Calu3 (cell line): ENCODE measurements at regions not wholly inside any gene's neighbourhood (a gene's known extent, or its start where the extent isn't known, plus 50 kb on each side); places are given as distances from the start of the nearest gene placed in this dataset.

ENCODE experiments used
- BruUV-seq: library from RNA; stranded (reverse); fragments of 400-500 nt; replicated peaks from 2 replicates; lab custom pipeline; 2021; lab: Mats Ljungman, UMichigan
- CTCF ChIA-PET: fragments of 300-600 bp; sonication (Branson Sonifier 250); formaldehyde crosslinking; loops from one replicate; lab custom pipeline; 2022; ENCODE audit warnings: antibody characterized with exemption; lab: Charles Lee
- DNase-seq: peaks from one replicate; pipeline ENCODE4 v3.0.0; 2022
- H3K27ac Mint-ChIP-seq: one replicate; pipeline ENCODE4 v1.8.0; 2022; ENCODE audit warnings: mixed read lengths; ENCODE audit not compliant: unreplicated experiment
- H3K27me3 Mint-ChIP-seq: one replicate; pipeline ENCODE4 v1.8.0; 2022; ENCODE audit warnings: mixed read lengths; ENCODE audit not compliant: unreplicated experiment
- H3K36me3 Mint-ChIP-seq: one replicate; pipeline ENCODE4 v1.8.0; 2022; ENCODE audit warnings: mild to moderate bottlenecking, moderate library complexity, mixed read lengths; ENCODE audit not compliant: insufficient read depth, unreplicated experiment
- H3K4me1 Mint-ChIP-seq: one replicate; pipeline ENCODE4 v1.8.0; 2022; ENCODE audit warnings: mild to moderate bottlenecking, low read depth, mixed read lengths; ENCODE audit not compliant: unreplicated experiment
- H3K4me3 Mint-ChIP-seq: one replicate; pipeline ENCODE4 v1.8.0; 2022; ENCODE audit warnings: mild to moderate bottlenecking, low read depth, moderate library complexity, mixed read lengths; ENCODE audit not compliant: unreplicated experiment
- H3K9me3 Mint-ChIP-seq: one replicate; pipeline ENCODE4 v1.8.0; 2022; ENCODE audit warnings: low read depth, mixed read lengths; ENCODE audit not compliant: unreplicated experiment
- intact Hi-C: fragments of 100-400 bp; cut with micrococcal nuclease; formaldehyde crosslinking; loops from one replicate; pipeline ENCODE4 v1.10.0; 2022; ENCODE audit not compliant: unreplicated experiment
- TF ChIP-seq, protein P1 (sequence below): fragments of 200-600 bp; IDR thresholded peaks from one replicate; pipeline ENCODE4 v1.8.0; 2022; ENCODE audit warnings: antibody characterized with exemption; ENCODE audit not compliant: unreplicated experiment

DNA sequence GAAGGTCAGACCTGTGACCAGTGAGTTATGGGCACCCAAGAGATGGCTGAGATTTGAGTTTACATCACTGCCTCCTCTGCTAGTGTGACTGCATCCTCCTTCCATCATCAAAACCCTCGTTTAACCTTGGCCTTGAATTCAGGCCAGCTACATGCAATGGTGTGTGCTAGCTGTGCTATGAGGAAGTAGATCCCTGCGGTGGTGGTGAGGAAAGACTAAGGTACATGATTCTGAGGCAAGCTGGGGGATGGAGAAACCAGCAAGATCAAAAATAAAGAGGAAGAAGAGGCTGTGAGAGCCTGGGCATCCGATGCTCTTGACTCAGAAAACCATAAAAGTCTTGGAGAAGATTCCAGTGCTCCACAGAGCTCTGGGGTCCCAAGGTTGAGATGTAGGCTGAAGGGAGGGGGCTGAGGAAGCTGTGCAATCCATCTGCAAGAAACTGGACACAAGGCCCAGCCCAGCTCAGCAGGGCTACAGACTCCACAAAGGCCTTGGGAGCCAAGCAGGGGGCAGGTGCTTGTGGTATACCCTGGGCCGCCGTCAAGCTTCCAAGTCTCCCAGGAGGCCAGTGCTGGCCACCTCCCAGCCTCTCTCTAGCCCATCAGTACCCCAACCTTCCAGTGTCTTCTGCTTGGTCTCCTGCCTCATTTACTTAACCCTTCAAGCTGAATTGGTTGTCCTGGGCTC is 774.8 kb downstream of the VRK1 start:
- no TSS peak for BruUV-seq

DNA sequence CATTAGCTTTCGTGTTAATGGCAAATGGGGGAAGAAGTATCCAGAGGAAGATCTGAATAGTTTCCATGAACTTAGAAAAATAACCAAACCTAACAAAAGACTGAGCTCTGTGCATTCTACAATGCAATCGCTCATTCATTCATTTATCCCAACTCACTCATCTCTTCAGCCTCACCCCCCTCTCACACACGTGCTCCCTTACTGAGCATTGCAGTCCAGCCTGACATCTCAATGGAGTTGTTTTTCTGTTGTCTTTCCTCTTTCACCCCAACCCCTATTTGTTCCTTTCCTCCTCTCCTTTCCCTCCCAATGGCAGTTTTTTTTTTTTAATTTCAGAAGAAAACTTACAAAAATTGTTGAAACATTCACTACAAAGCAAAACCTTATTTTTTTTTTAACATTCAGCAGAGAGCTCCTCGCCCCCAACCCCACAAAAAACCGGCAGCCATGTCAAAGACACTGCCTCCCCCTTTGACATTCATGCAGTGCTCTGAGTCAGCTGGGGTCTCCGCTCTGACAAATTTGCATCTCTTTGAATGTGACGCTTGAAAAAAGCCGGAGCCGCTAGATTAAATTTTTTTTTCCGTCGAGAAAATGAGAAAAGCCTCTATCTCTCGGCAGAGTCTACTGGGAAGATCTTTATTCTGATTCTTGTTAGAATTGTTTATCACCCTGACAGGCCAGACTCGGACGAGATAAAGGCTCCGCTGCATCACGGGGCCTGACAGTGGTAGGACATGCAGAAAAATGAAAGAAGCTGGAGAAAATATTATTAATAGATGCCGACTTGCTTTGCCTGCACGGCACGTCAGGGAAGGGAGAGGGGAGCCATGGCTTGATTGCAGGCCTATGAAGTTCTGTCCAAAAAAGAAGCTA is 775.6 kb downstream of the VRK1 start:
- no peaks in the 10 kb centered on the region for H3K36me3 Mint-ChIP-seq
- CTCF ChIA-PET, result no interaction called here

More for the DNA sequence above, 774.8 kb downstream of the VRK1 start:
- Mint-ChIP-seq H3K27ac (no peak overlapping the region), H3K4me1 (no peaks in the 10 kb centered on the region), H3K27me3 (no peaks in the 10 kb centered on the region), H3K36me3 (no peaks in the 10 kb centered on the region), H3K9me3 (peaks cover 13% of the 10 kb centered on the region), H3K4me3 (no peak overlapping the region)
- TF ChIP-seq, protein P1, sequence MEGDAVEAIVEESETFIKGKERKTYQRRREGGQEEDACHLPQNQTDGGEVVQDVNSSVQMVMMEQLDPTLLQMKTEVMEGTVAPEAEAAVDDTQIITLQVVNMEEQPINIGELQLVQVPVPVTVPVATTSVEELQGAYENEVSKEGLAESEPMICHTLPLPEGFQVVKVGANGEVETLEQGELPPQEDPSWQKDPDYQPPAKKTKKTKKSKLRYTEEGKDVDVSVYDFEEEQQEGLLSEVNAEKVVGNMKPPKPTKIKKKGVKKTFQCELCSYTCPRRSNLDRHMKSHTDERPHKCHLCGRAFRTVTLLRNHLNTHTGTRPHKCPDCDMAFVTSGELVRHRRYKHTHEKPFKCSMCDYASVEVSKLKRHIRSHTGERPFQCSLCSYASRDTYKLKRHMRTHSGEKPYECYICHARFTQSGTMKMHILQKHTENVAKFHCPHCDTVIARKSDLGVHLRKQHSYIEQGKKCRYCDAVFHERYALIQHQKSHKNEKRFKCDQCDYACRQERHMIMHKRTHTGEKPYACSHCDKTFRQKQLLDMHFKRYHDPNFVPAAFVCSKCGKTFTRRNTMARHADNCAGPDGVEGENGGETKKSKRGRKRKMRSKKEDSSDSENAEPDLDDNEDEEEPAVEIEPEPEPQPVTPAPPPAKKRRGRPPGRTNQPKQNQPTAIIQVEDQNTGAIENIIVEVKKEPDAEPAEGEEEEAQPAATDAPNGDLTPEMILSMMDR, result no peak
- intact Hi-C loops, result no loop called here
- CTCF ChIA-PET, result no interaction called here
- no peak for DNase-seq

DNA sequence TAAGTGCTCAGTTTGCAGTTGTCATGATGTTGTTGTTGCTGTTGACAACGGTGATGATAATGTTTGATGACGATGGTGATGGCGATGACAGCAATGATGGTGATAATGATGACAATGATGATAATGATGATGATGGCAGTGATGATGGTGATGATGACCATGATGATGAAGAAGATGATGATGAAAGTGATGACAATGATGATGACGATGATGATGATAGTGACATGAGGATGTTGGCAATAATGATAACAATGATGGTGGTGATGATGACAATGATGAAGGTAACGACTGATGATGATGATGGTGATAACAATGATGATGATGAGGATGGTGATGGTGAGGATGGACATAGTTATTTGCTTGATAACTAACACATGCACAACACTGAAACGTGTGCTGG is 778.5 kb downstream of the VRK1 start:
- H3K9me3 Mint-ChIP-seq, result peaks cover 21% of the 10 kb centered on the region
- CTCF ChIA-PET, result no interaction called here
- no peak for DNase-seq
- TF ChIP-seq, protein P1, result no peak
- intact Hi-C loops, result no loop called here
- no peaks in the 10 kb centered on the region for H3K27me3 Mint-ChIP-seq
- no peaks in the 10 kb centered on the region for H3K4me1 Mint-ChIP-seq
- H3K4me3 Mint-ChIP-seq, result no peak overlapping the region
- no peaks in the 10 kb centered on the region for H3K36me3 Mint-ChIP-seq
- no peak overlapping the region for H3K27ac Mint-ChIP-seq
- no TSS peak for BruUV-seq

More for the DNA sequence above, 775.6 kb downstream of the VRK1 start:
- DNase-seq, result no peak
- no peak overlapping the region for H3K27ac Mint-ChIP-seq
- H3K4me3 Mint-ChIP-seq, result no peak overlapping the region
- H3K9me3 Mint-ChIP-seq, result peaks cover 13% of the 10 kb centered on the region
- no peaks in the 10 kb centered on the region for H3K4me1 Mint-ChIP-seq
- no TSS peak for BruUV-seq
- no peaks in the 10 kb centered on the region for H3K27me3 Mint-ChIP-seq
- intact Hi-C loops, result no loop called here
- TF ChIP-seq, protein P1, result no peak

DNA sequence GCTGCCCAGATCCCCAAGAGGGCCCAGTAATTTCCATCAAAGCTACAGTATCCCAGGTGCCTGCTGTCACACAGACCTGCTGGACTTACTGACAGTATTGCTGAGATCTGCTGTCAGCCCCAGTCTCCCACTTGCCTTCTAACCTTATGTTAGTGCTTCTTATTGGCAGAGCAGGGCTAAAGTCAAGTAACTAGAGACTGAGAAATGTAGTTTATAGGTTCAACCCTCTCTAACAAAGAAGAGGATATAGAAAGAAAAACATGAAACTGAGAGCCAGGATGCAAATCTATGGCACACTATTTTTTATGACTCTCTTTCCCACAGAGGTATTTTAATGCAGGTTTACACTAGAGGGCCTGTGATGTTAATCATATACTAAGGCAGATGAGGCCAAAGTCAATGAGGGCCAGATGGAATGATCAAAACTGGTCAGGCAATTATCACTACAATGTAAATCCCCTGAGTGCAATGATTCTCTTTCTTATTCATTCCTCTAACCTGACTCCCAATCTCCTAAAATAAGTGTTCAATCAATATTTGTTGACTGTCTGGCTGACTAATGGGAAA is 781.9 kb downstream of the VRK1 start:
- DNase-seq, result no peak
- BruUV-seq, result no TSS peak
- peaks cover 16% of the 10 kb centered on the region for H3K9me3 Mint-ChIP-seq
- no peaks in the 10 kb centered on the region for H3K27me3 Mint-ChIP-seq
- no peaks in the 10 kb centered on the region for H3K4me1 Mint-ChIP-seq
- H3K27ac Mint-ChIP-seq, result no peak overlapping the region
- TF ChIP-seq, protein P1, result no peak
- no peaks in the 10 kb centered on the region for H3K36me3 Mint-ChIP-seq
- no peak overlapping the region for H3K4me3 Mint-ChIP-seq
- intact Hi-C loops, result no loop called here
- CTCF ChIA-PET, result no interaction called here
